Neural progenitor cell (in vitro differentiated cells): ENCODE measurements at regions not wholly inside any gene's neighbourhood (a gene's known extent, or its start where the extent isn't known, plus 50 kb on each side); places are given as distances from the start of the nearest gene placed in this dataset.

Source experiments
- DNase-seq: peaks from one replicate; pipeline ENCODE4 v3.0.0-alpha.2; 2016; ENCODE audit warnings: low spot score
- H2AFZ ChIP-seq: fragments of 200-600 bp; sonication (generic); replicated peaks from 2 replicates; pipeline ENCODE4 v1.6.1; 2016; ENCODE audit warnings: antibody characterized with exemption
- H3F3A ChIP-seq: fragments of 200-600 bp; sonication (generic); 2 replicates; pipeline ENCODE4 v1.6.1; 2016; ENCODE audit warnings: antibody characterized with exemption, low read depth
- H3K27ac ChIP-seq: fragments of 200-600 bp; sonication (generic); 2 replicates; pipeline ENCODE4 v1.5.1; 2016; ENCODE audit warnings: mild to moderate bottlenecking
- H3K27me3 ChIP-seq: fragments of 200-600 bp; sonication (generic); 2 replicates; pipeline ENCODE4 v1.6.1; 2016; ENCODE audit warnings: mild to moderate bottlenecking, moderate library complexity
- H3K36me3 ChIP-seq: fragments of 200-600 bp; sonication (generic); 2 replicates; pipeline ENCODE4 v1.5.1; 2016
- H3K4me1 ChIP-seq: fragments of 200-600 bp; sonication (generic); 2 replicates; pipeline ENCODE4 v1.6.1; 2016; ENCODE audit warnings: mixed run types
- H3K4me2 ChIP-seq: fragments of 200-600 bp; sonication (generic); 2 replicates; pipeline ENCODE4 v1.6.1; 2016
- H3K4me3 ChIP-seq: fragments of 200-600 bp; sonication (generic); 2 replicates; pipeline ENCODE4 v1.5.1; 2016
- H3K79me2 ChIP-seq: fragments of 200-600 bp; sonication (generic); 2 replicates; pipeline ENCODE4 v1.6.1; 2016; ENCODE audit warnings: low read depth
- H3K9ac ChIP-seq: fragments of 200-600 bp; sonication (generic); 2 replicates; pipeline ENCODE4 v1.6.1; 2016
- H3K9me3 ChIP-seq: fragments of 200-600 bp; sonication (generic); 2 replicates; pipeline ENCODE4 v1.5.1; 2016; ENCODE audit warnings: low read depth
- H4K20me1 ChIP-seq: fragments of 200-600 bp; sonication (generic); 2 replicates; pipeline ENCODE4 v1.6.1; 2016; ENCODE audit warnings: low read depth
- H3K27ac Mint-ChIP-seq: 3 replicates; pipeline ENCODE4 v1.8.0; 2021; ENCODE audit warnings: mixed read lengths
- H3K27me3 Mint-ChIP-seq: 2 replicates; pipeline ENCODE4 v1.8.0; 2022; ENCODE audit warnings: low read depth, mild to moderate bottlenecking, inconsistent platforms, moderate library complexity, mixed read lengths; ENCODE audit not compliant: insufficient read depth
- H3K36me3 Mint-ChIP-seq: 3 replicates; pipeline ENCODE4 v1.8.0; 2021; ENCODE audit warnings: mixed read lengths
- H3K4me1 Mint-ChIP-seq: 3 replicates; pipeline ENCODE4 v1.8.0; 2021; ENCODE audit warnings: mixed read lengths
- H3K4me3 Mint-ChIP-seq: 3 replicates; pipeline ENCODE4 v1.8.0; 2021; ENCODE audit warnings: mild to moderate bottlenecking, moderate library complexity, mixed read lengths
- H3K9me3 Mint-ChIP-seq: 3 replicates; pipeline ENCODE4 v1.8.0; 2020; ENCODE audit warnings: mixed read lengths
- EZH2 ChIP-seq: fragments of 200-600 bp; sonication (generic); IDR thresholded peaks from 2 replicates; pipeline ENCODE4 v1.6.1; 2017; ENCODE audit warnings: antibody characterized with exemption, mild to moderate bottlenecking, moderate library complexity
- EZH2phosphoT487 ChIP-seq: fragments of 200-600 bp; sonication (generic); IDR thresholded peaks from 2 replicates; pipeline ENCODE4 v1.6.1; 2017; ENCODE audit warnings: antibody characterized with exemption
- TF ChIP-seq, protein P1 (sequence below): fragments of 200-600 bp; sonication (generic); IDR thresholded peaks from 2 replicates; pipeline ENCODE4 v1.5.1; 2017; ENCODE audit warnings: antibody characterized with exemption, mild to moderate bottlenecking

DNA sequence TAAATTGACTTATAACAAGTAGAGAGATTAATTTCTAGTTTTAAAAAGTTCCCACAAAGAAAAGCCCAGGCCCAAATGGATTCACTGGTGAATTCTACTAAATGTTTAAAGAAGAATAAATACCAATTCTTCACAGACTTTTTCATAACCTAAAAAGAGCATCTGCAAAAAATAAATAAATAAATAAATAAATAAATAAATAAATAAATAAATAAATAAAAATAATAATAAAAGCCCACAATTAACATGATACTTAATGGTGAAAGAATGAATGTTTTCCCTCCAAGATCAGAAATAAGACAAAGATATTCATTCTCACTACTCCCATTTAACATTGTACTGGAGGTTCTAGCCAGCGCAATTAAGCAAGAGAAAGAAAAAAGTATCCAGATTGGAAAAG, 97.6 kb upstream of the KAZN start:
- Mint-ChIP-seq H3K27ac (no peak overlapping the region), H3K27me3 (no peaks in the 10 kb centered on the region), H3K4me1 (peaks cover 14% of the 10 kb centered on the region), H3K4me3 (no peak overlapping the region), H3K9me3 (peaks cover 12% of the 10 kb centered on the region), H3K36me3 (peaks cover 5% of the 10 kb centered on the region)
- no peak for DNase-seq
- H3K4me1 ChIP-seq, result peaks cover 16% of the 10 kb centered on the region
- no peaks in the 10 kb centered on the region for H3K36me3 ChIP-seq
- no peaks in the 10 kb centered on the region for H3F3A ChIP-seq
- H3K9ac ChIP-seq, result no peak overlapping the region
- no peaks in the 10 kb centered on the region for H3K79me2 ChIP-seq
- H2AFZ ChIP-seq, result no peak overlapping the region
- H3K4me2 ChIP-seq, result no peak overlapping the region
- no peaks in the 10 kb centered on the region for H3K27me3 ChIP-seq
- no peaks in the 10 kb centered on the region for H3K9me3 ChIP-seq
- H4K20me1 ChIP-seq, result no peaks in the 10 kb centered on the region
- H3K27ac ChIP-seq, result no peak overlapping the region
- H3K4me3 ChIP-seq, result no peak overlapping the region
- TF ChIP-seq EZH2phosphoT487, result no peak
- TF ChIP-seq, protein P1, sequence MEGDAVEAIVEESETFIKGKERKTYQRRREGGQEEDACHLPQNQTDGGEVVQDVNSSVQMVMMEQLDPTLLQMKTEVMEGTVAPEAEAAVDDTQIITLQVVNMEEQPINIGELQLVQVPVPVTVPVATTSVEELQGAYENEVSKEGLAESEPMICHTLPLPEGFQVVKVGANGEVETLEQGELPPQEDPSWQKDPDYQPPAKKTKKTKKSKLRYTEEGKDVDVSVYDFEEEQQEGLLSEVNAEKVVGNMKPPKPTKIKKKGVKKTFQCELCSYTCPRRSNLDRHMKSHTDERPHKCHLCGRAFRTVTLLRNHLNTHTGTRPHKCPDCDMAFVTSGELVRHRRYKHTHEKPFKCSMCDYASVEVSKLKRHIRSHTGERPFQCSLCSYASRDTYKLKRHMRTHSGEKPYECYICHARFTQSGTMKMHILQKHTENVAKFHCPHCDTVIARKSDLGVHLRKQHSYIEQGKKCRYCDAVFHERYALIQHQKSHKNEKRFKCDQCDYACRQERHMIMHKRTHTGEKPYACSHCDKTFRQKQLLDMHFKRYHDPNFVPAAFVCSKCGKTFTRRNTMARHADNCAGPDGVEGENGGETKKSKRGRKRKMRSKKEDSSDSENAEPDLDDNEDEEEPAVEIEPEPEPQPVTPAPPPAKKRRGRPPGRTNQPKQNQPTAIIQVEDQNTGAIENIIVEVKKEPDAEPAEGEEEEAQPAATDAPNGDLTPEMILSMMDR, result no peak
- no peak for TF ChIP-seq EZH2

DNA sequence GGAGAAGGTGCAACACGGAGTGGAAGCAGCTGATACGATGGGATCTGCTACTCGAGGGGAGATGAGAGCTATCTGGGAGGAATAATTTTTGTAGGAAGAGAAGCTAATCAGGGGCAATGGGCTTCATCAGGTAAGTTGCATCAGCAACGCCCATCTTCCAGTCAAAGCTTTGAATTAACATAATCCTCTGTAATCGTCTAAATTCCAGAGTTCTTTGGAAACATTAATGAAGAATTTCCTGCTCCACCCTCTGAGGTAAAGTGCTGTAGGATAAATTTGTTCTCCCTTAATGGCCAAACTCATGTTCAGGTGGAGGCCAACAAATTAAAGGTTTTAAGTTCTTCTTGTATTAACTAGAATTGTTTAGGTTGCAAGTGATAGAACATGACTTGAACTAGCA, 94.0 kb upstream of the KAZN start:
- Mint-ChIP-seq H3K36me3 (no peaks in the 10 kb centered on the region), H3K27me3 (no peaks in the 10 kb centered on the region), H3K27ac (no peak overlapping the region), H3K9me3 (peaks cover 3% of the 10 kb centered on the region), H3K4me3 (no peak overlapping the region), H3K4me1 (peaks cover 15% of the 10 kb centered on the region)
- H3K79me2 ChIP-seq, result no peaks in the 10 kb centered on the region
- peaks cover 11% of the 10 kb centered on the region for H3K4me1 ChIP-seq
- peak overlapping the region; percentile 2 for H3K4me2 ChIP-seq
- H3K36me3 ChIP-seq, result no peaks in the 10 kb centered on the region
- H4K20me1 ChIP-seq, result no peaks in the 10 kb centered on the region
- H3F3A ChIP-seq, result no peaks in the 10 kb centered on the region
- no peaks in the 10 kb centered on the region for H3K27me3 ChIP-seq
- no peak overlapping the region for H3K27ac ChIP-seq
- H3K4me3 ChIP-seq, result no peak overlapping the region
- no peak for DNase-seq
- H3K9me3 ChIP-seq, result no peaks in the 10 kb centered on the region
- TF ChIP-seq, protein P1, result no peak
- no peak for TF ChIP-seq EZH2
- no peak for TF ChIP-seq EZH2phosphoT487
- H3K9ac ChIP-seq, result no peak overlapping the region
- H2AFZ ChIP-seq, result peak overlapping the region; percentile 15

DNA sequence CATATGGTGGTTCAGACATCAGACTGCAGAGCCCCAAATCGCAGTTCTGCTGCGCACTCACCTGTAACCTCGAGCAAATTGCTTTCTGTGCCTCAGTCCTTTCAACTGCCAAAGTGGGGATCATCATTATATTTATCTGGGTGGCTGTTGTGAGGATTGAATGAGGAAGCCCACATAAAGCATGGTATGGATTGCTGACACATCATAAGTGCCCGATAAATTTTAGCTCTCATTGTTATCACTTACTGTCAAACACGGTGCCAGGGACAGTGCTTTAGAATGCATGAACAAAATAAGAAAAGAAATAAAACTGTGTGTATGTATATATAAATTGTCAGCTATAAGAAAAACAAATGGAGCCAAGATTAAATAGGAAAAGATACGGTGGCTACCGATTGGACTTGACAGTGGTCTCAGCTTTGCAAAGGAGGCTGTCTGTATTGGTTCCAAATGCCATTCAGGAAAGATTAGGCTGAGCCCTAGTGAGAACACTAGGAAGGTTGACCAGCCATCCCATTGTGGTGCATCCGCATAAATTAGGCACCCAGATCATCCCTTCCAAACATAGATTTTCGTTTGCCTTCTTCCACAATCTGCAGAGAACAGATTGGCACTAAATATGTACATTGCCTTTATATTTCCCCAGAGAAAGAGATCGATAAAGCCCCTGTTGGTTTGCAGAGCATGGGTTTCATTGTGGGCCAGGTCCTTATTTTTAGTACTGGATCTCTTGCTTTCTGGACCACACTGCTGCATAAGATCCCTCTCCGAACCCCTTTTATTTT, 91.8 kb upstream of the KAZN start:
- DNase-seq, result peak; percentile 20
- no peaks in the 10 kb centered on the region for H3K27me3 ChIP-seq
- peaks cover 13% of the 10 kb centered on the region for H3K4me1 ChIP-seq
- Mint-ChIP-seq H3K4me1 (peaks cover 29% of the 10 kb centered on the region), H3K27me3 (no peaks in the 10 kb centered on the region), H3K9me3 (no peaks in the 10 kb centered on the region), H3K27ac (peak overlapping the region; percentile 9), H3K36me3 (no peaks in the 10 kb centered on the region), H3K4me3 (no peak overlapping the region)
- H3K4me3 ChIP-seq, result no peak overlapping the region
- H3K79me2 ChIP-seq, result no peaks in the 10 kb centered on the region
- no peak overlapping the region for H3K27ac ChIP-seq
- no peak overlapping the region for H2AFZ ChIP-seq
- no peak overlapping the region for H3K9ac ChIP-seq
- no peaks in the 10 kb centered on the region for H3F3A ChIP-seq
- H3K36me3 ChIP-seq, result no peaks in the 10 kb centered on the region
- no peak overlapping the region for H3K4me2 ChIP-seq
- no peaks in the 10 kb centered on the region for H4K20me1 ChIP-seq
- no peaks in the 10 kb centered on the region for H3K9me3 ChIP-seq
- TF ChIP-seq, protein P1, result no peak
- TF ChIP-seq EZH2phosphoT487 (no peak), EZH2 (no peak)
